ENCODE measurements at regions not wholly inside any gene's neighbourhood (a gene's known extent, or its start where the extent isn't known, plus 50 kb on each side); places are given as distances from the start of the nearest gene placed in this dataset.

DNA sequence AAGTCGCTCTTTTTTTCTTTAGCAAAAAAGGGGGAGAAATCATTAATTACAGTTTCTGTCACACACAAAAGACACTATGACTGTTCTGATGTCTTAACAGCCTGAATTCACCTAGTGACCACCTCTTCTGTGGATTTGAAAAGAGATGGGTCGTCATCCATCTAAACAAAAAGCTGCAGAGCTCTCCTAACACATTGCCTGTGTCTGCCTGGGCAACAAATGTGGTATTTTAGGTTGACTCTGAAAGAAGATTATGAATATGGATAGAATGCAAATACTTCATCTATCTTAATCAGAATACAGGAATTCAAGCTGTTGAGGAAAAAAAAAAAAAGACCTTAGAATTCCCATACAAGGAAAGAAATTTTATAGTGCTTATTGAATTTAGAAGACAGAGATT lies 304.4 kb upstream of the ADGRL2 start:
- H3K9me3 ChIP-seq (ENCODE audit: control insufficient read depth in 4 of 4, low read length in 3 of 4), result no peaks in the 10 kb centered on the region
- TF ChIP-seq FOXA2 (IDR thresholded peaks at IDR 0.05) (no peak), RAD21 (IDR thresholded peaks at IDR 0.05) (no peak), YY1 (IDR thresholded peaks at IDR 0.05) (no peak)
- H3K9ac ChIP-seq (ENCODE audit: low read depth in 1 of 2, low read length in 2 of 2), result no peak overlapping the region
- no peak overlapping the region for H3K4me3 ChIP-seq (ENCODE audit: low read depth in 1 of 3, low read length in 3 of 3)
- H3K27ac ChIP-seq (ENCODE audit: low read depth in 1 of 2, low read length in 2 of 2), result no peak overlapping the region
- WGBS, result 80% methylated on average over 2 of the region's 2 CpGs
- no peaks in the 10 kb centered on the region for H3K27me3 ChIP-seq (ENCODE audit: control insufficient read depth in 4 of 4, insufficient read depth in 4 of 4, low read length in 3 of 4)
- no peaks in the 10 kb centered on the region for H3K4me1 ChIP-seq (ENCODE audit: control insufficient read depth in 4 of 4, insufficient read depth in 4 of 4, low read length in 3 of 4)
- no peak for DNase-seq (ENCODE audit: low spot score)
- no peaks in the 10 kb centered on the region for H3K36me3 ChIP-seq (ENCODE audit: control insufficient read depth in 4 of 4, insufficient read depth in 3 of 4, low read depth in 1 of 4, low read length in 3 of 4)

DNA sequence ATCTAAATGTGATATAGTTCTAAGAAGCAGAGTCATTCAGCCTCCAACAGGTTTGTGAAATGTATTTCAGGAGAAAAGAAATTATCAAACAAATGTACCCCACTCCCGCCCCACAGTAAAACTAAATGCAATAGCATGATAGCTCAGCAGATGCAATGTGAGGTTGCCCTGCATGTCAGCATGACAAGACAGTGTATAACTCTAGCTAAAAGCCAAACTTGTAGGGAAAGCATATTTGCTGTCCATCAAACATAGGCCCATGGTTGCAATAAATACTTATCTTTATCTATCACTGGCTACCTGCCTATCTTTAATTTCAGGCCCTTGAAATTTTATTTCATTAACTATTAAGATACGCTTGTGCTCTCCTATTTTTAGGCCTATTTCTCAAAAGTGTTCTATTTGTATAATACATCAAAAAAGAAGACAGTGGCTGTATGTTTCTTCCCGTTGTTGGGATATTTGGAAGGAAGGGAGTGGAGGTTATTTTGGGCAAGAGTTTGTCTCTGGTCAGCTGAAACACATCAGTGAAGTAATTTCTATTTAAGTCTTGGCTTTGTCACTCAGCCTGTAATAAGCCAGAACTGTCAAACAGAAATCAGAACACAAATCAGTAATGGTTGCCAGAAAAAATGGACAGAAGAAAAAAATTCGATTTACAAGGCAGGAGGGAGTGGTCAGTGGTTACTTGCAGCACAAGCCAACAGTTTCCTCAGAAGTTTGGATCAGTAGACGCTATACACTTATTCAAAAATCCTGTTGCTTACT lies 307.4 kb upstream of the ADGRL2 start:
- Histone ChIP-seq H3K4me1 (ENCODE audit: control insufficient read depth in 4 of 4, insufficient read depth in 4 of 4, low read length in 3 of 4) (no peaks in the 10 kb centered on the region), H3K9ac (ENCODE audit: low read depth in 1 of 2, low read length in 2 of 2) (no peak overlapping the region), H3K4me3 (ENCODE audit: low read depth in 1 of 3, low read length in 3 of 3) (no peak overlapping the region), H3K27me3 (ENCODE audit: control insufficient read depth in 4 of 4, insufficient read depth in 4 of 4, low read length in 3 of 4) (no peaks in the 10 kb centered on the region), H3K27ac (ENCODE audit: low read depth in 1 of 2, low read length in 2 of 2) (no peak overlapping the region), H3K36me3 (ENCODE audit: control insufficient read depth in 4 of 4, insufficient read depth in 3 of 4, low read depth in 1 of 4, low read length in 3 of 4) (no peaks in the 10 kb centered on the region), H3K9me3 (ENCODE audit: control insufficient read depth in 4 of 4, low read length in 3 of 4) (peaks cover 0 to 3% (median 0%) of the 10 kb centered on the region in 4 donors)
- 67% methylated on average over 5 of the region's 5 CpGs for WGBS
- TF ChIP-seq EGR1 (IDR thresholded peaks at IDR 0.05; ENCODE audit: low read depth in 2 of 2) (no peak), FOXA2 (IDR thresholded peaks at IDR 0.05) (no peak), FOXA1 (IDR thresholded peaks at IDR 0.05) (no peak), JUND (IDR thresholded peaks at IDR 0.05) (no peak), HNF4A (conservative IDR thresholded peaks at IDR 0.05) (no peak), GABPA (IDR thresholded peaks at IDR 0.05 in 1 of 2, conservative IDR thresholded peaks at IDR 0.05 in 1 of 2) (no peak), NR2F2 (IDR thresholded peaks at IDR 0.05) (no peak), RXRA (IDR thresholded peaks at IDR 0.05) (no peak), SP1 (IDR thresholded peaks at IDR 0.05) (no peak), RAD21 (IDR thresholded peaks at IDR 0.05) (no peak), YY1 (IDR thresholded peaks at IDR 0.05) (no peak), HNF4G (IDR thresholded peaks at IDR 0.05) (no peak), TAF1 (conservative IDR thresholded peaks at IDR 0.05) (no peak)
- TF ChIP-seq, protein P1, sequence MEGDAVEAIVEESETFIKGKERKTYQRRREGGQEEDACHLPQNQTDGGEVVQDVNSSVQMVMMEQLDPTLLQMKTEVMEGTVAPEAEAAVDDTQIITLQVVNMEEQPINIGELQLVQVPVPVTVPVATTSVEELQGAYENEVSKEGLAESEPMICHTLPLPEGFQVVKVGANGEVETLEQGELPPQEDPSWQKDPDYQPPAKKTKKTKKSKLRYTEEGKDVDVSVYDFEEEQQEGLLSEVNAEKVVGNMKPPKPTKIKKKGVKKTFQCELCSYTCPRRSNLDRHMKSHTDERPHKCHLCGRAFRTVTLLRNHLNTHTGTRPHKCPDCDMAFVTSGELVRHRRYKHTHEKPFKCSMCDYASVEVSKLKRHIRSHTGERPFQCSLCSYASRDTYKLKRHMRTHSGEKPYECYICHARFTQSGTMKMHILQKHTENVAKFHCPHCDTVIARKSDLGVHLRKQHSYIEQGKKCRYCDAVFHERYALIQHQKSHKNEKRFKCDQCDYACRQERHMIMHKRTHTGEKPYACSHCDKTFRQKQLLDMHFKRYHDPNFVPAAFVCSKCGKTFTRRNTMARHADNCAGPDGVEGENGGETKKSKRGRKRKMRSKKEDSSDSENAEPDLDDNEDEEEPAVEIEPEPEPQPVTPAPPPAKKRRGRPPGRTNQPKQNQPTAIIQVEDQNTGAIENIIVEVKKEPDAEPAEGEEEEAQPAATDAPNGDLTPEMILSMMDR (IDR thresholded peaks at IDR 0.05; ENCODE audit: low read depth, low read length, missing input control), result no peak
- TF ChIP-seq, protein P2, sequence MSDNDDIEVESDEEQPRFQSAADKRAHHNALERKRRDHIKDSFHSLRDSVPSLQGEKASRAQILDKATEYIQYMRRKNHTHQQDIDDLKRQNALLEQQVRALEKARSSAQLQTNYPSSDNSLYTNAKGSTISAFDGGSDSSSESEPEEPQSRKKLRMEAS (IDR thresholded peaks at IDR 0.05), result no peak
- TF ChIP-seq, protein P3, sequence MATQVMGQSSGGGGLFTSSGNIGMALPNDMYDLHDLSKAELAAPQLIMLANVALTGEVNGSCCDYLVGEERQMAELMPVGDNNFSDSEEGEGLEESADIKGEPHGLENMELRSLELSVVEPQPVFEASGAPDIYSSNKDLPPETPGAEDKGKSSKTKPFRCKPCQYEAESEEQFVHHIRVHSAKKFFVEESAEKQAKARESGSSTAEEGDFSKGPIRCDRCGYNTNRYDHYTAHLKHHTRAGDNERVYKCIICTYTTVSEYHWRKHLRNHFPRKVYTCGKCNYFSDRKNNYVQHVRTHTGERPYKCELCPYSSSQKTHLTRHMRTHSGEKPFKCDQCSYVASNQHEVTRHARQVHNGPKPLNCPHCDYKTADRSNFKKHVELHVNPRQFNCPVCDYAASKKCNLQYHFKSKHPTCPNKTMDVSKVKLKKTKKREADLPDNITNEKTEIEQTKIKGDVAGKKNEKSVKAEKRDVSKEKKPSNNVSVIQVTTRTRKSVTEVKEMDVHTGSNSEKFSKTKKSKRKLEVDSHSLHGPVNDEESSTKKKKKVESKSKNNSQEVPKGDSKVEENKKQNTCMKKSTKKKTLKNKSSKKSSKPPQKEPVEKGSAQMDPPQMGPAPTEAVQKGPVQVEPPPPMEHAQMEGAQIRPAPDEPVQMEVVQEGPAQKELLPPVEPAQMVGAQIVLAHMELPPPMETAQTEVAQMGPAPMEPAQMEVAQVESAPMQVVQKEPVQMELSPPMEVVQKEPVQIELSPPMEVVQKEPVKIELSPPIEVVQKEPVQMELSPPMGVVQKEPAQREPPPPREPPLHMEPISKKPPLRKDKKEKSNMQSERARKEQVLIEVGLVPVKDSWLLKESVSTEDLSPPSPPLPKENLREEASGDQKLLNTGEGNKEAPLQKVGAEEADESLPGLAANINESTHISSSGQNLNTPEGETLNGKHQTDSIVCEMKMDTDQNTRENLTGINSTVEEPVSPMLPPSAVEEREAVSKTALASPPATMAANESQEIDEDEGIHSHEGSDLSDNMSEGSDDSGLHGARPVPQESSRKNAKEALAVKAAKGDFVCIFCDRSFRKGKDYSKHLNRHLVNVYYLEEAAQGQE (IDR thresholded peaks at IDR 0.05), result no peak
- TF ChIP-seq, protein P4, sequence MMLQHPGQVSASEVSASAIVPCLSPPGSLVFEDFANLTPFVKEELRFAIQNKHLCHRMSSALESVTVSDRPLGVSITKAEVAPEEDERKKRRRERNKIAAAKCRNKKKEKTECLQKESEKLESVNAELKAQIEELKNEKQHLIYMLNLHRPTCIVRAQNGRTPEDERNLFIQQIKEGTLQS (IDR thresholded peaks at IDR 0.05), result no peak
- TF ChIP-seq, protein P5, sequence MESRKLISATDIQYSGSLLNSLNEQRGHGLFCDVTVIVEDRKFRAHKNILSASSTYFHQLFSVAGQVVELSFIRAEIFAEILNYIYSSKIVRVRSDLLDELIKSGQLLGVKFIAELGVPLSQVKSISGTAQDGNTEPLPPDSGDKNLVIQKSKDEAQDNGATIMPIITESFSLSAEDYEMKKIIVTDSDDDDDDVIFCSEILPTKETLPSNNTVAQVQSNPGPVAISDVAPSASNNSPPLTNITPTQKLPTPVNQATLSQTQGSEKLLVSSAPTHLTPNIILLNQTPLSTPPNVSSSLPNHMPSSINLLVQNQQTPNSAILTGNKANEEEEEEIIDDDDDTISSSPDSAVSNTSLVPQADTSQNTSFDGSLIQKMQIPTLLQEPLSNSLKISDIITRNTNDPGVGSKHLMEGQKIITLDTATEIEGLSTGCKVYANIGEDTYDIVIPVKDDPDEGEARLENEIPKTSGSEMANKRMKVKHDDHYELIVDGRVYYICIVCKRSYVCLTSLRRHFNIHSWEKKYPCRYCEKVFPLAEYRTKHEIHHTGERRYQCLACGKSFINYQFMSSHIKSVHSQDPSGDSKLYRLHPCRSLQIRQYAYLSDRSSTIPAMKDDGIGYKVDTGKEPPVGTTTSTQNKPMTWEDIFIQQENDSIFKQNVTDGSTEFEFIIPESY (IDR thresholded peaks at IDR 0.05), result no peak
- no peak for DNase-seq (ENCODE audit: low spot score)

Data from liver (tissue), 8 donors.